Esophagus muscularis mucosa (tissue), 4 donors: ENCODE measurements at regions not wholly inside any gene's neighbourhood (a gene's known extent, or its start where the extent isn't known, plus 50 kb on each side); places are given as distances from the start of the nearest gene placed in this dataset.

Experiments used
- EP300 ChIP-seq: sonication (generic); formaldehyde crosslinking; IDR thresholded peaks from one replicate; pipeline ENCODE4 v1.6.1; 2017; ENCODE audit warnings: antibody characterized with exemption
- POLR2A ChIP-seq: fragments of 450-650 bp; IDR thresholded peaks from one replicate; pipeline ENCODE4 v1.6.1; 2017; ENCODE audit warnings: antibody characterized with exemption, moderate library complexity, mild to moderate bottlenecking, low read depth
- POLR2AphosphoS5 ChIP-seq, 2 donors: sonication (generic); formaldehyde crosslinking; IDR thresholded peaks; one replicate each; pipeline ENCODE4 v1.6.1; 2017; ENCODE audit warnings: antibody characterized with exemption in 2 of 2
- TF ChIP-seq, protein P1 (sequence below), 3 experiments: fragments of 200-600 bp in 2 of 3; fragments of 450-650 bp in 1 of 3; sonication (generic) in 2 of 3; IDR thresholded peaks; one replicate each; pipeline ENCODE4 v1.5.1; 2017 to 2019; ENCODE audit warnings: antibody characterized with exemption in 3 of 3, mild to moderate bottlenecking in 2 of 3, moderate library complexity in 1 of 3

- TF ChIP-seq POLR2A (no peak), EP300 (no peak), POLR2AphosphoS5 (IDR thresholded peaks at IDR 0.05) (no peak)
- TF ChIP-seq, protein P1, sequence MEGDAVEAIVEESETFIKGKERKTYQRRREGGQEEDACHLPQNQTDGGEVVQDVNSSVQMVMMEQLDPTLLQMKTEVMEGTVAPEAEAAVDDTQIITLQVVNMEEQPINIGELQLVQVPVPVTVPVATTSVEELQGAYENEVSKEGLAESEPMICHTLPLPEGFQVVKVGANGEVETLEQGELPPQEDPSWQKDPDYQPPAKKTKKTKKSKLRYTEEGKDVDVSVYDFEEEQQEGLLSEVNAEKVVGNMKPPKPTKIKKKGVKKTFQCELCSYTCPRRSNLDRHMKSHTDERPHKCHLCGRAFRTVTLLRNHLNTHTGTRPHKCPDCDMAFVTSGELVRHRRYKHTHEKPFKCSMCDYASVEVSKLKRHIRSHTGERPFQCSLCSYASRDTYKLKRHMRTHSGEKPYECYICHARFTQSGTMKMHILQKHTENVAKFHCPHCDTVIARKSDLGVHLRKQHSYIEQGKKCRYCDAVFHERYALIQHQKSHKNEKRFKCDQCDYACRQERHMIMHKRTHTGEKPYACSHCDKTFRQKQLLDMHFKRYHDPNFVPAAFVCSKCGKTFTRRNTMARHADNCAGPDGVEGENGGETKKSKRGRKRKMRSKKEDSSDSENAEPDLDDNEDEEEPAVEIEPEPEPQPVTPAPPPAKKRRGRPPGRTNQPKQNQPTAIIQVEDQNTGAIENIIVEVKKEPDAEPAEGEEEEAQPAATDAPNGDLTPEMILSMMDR (IDR thresholded peaks at IDR 0.05), result no peak
These were observed 445.3 kb upstream of the ZNF462 start for GRCh38 chr9:106417685-106418084.
